ENCODE measurements at regions not wholly inside any gene's neighbourhood (a gene's known extent, or its start where the extent isn't known, plus 50 kb on each side); places are given as distances from the start of the nearest gene placed in this dataset.

GRCh38 chr5:2306711-2307110 is 424.0 kb upstream of the IRX4 start:
- no peak overlapping the region for H3K4me3 ChIP-seq
- no peak overlapping the region for H3K27ac ChIP-seq
- no peaks in the 10 kb centered on the region for H3K36me3 ChIP-seq
- H3K27me3 ChIP-seq = no peaks in the 10 kb centered on the region
- no peak for DNase-seq (ENCODE audit: low spot score in 2 of 2)
- H3K4me1 ChIP-seq = no peaks in the 10 kb centered on the region
- H3K9me3 ChIP-seq = no peaks in the 10 kb centered on the region
- WGBS = 74% methylated on average over 6 of the region's 6 CpGs
- TF ChIP-seq POLR2A (IDR thresholded peaks at IDR 0.05) (no peak), EP300 (IDR thresholded peaks at IDR 0.05) (no peak), CTCF (IDR thresholded peaks at IDR 0.05) (no peak), POLR2AphosphoS5 (IDR thresholded peaks at IDR 0.05) (no peak)

- H3K36me3 ChIP-seq = no peaks in the 10 kb centered on the region
- H3K27ac ChIP-seq = no peak overlapping the region
- no peak overlapping the region for H3K4me3 ChIP-seq
- WGBS = 64% methylated on average over 14 of the region's 14 CpGs
- peaks cover 3% of the 10 kb centered on the region for H3K4me1 ChIP-seq
- H3K9me3 ChIP-seq = no peaks in the 10 kb centered on the region
- TF ChIP-seq EP300 (IDR thresholded peaks at IDR 0.05) = no peak
- no peak for TF ChIP-seq POLR2AphosphoS5 (IDR thresholded peaks at IDR 0.05)
- TF ChIP-seq CTCF (IDR thresholded peaks at IDR 0.05) = no peak
- TF ChIP-seq POLR2A (IDR thresholded peaks at IDR 0.05) = no peak
- peak in 1 of 2 donors; percentile 47 for DNase-seq (ENCODE audit: low spot score in 2 of 2)
- H3K27me3 ChIP-seq = no peaks in the 10 kb centered on the region
Measured at GRCh38 chr5:2303431-2304100, 420.8 kb upstream of the IRX4 start.

GRCh38 chr5:2302169-2302568 is 419.4 kb upstream of the IRX4 start:
- DNase-seq (ENCODE audit: low spot score in 2 of 2) = peak in 1 of 2 donors; percentile 52
- H3K4me1 ChIP-seq = peaks cover 3% of the 10 kb centered on the region
- no peak overlapping the region for H3K27ac ChIP-seq
- H3K27me3 ChIP-seq = no peaks in the 10 kb centered on the region
- no peaks in the 10 kb centered on the region for H3K36me3 ChIP-seq
- TF ChIP-seq POLR2A (IDR thresholded peaks at IDR 0.05) (no peak), POLR2AphosphoS5 (IDR thresholded peaks at IDR 0.05) (no peak)
- no peak overlapping the region for H3K4me3 ChIP-seq
- H3K9me3 ChIP-seq = no peaks in the 10 kb centered on the region
- 93% methylated on average over 16 of the region's 16 CpGs for whole genome bisulfite sequencing

GRCh38 chr5:2300861-2301574 is 418.3 kb upstream of the IRX4 start:
- H3K27ac ChIP-seq = no peak overlapping the region
- H3K9me3 ChIP-seq = no peaks in the 10 kb centered on the region
- no peaks in the 10 kb centered on the region for H3K27me3 ChIP-seq
- WGBS = 96% methylated on average over 17 of the region's 22 CpGs
- peaks cover 3% of the 10 kb centered on the region for H3K4me1 ChIP-seq
- H3K36me3 ChIP-seq = no peaks in the 10 kb centered on the region
- peak in 1 of 2 donors; percentile 76 for DNase-seq (ENCODE audit: low spot score in 2 of 2)
- TF ChIP-seq CTCF (IDR thresholded peaks at IDR 0.05) (no peak), EP300 (IDR thresholded peaks at IDR 0.05) (no peak), POLR2A (IDR thresholded peaks at IDR 0.05) (no peak), POLR2AphosphoS5 (IDR thresholded peaks at IDR 0.05) (no peak)
- no peak overlapping the region for H3K4me3 ChIP-seq

GRCh38 chr5:2300421-2300820 is 417.7 kb upstream of the IRX4 start:
- no peak overlapping the region for H3K27ac ChIP-seq
- no peak overlapping the region for H3K4me3 ChIP-seq
- H3K36me3 ChIP-seq = no peaks in the 10 kb centered on the region
- TF ChIP-seq POLR2A (IDR thresholded peaks at IDR 0.05) (no peak), POLR2AphosphoS5 (IDR thresholded peaks at IDR 0.05) (no peak)
- H3K4me1 ChIP-seq = peaks cover 3% of the 10 kb centered on the region
- H3K9me3 ChIP-seq = no peaks in the 10 kb centered on the region
- DNase-seq (ENCODE audit: low spot score in 2 of 2) = peak in 1 of 2 donors; percentile 76
- 97% methylated on average over 6 of the region's 11 CpGs for WGBS
- H3K27me3 ChIP-seq = no peaks in the 10 kb centered on the region

GRCh38 chr5:2299388-2300220 is 416.9 kb upstream of the IRX4 start:
- WGBS = 66% methylated on average over 17 of the region's 19 CpGs
- Histone ChIP-seq H3K9me3 (no peaks in the 10 kb centered on the region), H3K4me1 (peaks cover 3% of the 10 kb centered on the region), H3K27ac (no peak overlapping the region), H3K27me3 (no peaks in the 10 kb centered on the region), H3K4me3 (no peak overlapping the region), H3K36me3 (no peaks in the 10 kb centered on the region)
- peak in 1 of 2 donors; percentile 74 for DNase-seq (ENCODE audit: low spot score in 2 of 2)
- TF ChIP-seq POLR2AphosphoS5 (IDR thresholded peaks at IDR 0.05) = no peak
- no peak for TF ChIP-seq EP300 (IDR thresholded peaks at IDR 0.05)
- no peak for TF ChIP-seq CTCF (IDR thresholded peaks at IDR 0.05)
- no peak for TF ChIP-seq POLR2A (IDR thresholded peaks at IDR 0.05)

All from suprapubic skin (tissue), 4 donors.